SW 1271 (cell line): ENCODE measurements at regions not wholly inside any gene's neighbourhood (a gene's known extent, or its start where the extent isn't known, plus 50 kb on each side); places are given as distances from the start of the nearest gene placed in this dataset.

Experiments used
- DNase-seq, 2 experiments: peaks; one replicate each; lab custom pipeline; 2025; lab: John Stamatoyannopoulos, UW

GRCh38 chr16:79497606-79498350 is 102.8 kb downstream of the MAF start:
- DNase-seq = no peak

GRCh38 chr16:79493911-79494310 is 106.6 kb downstream of the MAF start:
- no peak for DNase-seq

- no peak for DNase-seq
Measured at GRCh38 chr16:79492036-79492435, 108.5 kb downstream of the MAF start.

- no peak for DNase-seq
Measured at GRCh38 chr16:79485020-79485419, 115.5 kb downstream of the MAF start.

- DNase-seq = no peak
Measured at GRCh38 chr16:79484237-79484636, 116.3 kb downstream of the MAF start.

GRCh38 chr16:79483336-79483735 is 117.2 kb downstream of the MAF start:
- DNase-seq = no peak

- DNase-seq = no peak
Measured at GRCh38 chr16:79482011-79482410, 118.5 kb downstream of the MAF start.

- no peak for DNase-seq
Measured at GRCh38 chr16:79480929-79481328, 119.6 kb downstream of the MAF start.

- DNase-seq = no peak
Measured at GRCh38 chr16:79480056-79480455, 120.5 kb downstream of the MAF start.

GRCh38 chr16:79476580-79476979 is 124.0 kb downstream of the MAF start:
- DNase-seq = no peak

- DNase-seq = no peak
Measured at GRCh38 chr16:79475841-79476240, 124.7 kb downstream of the MAF start.

GRCh38 chr16:79473456-79473855 is 127.1 kb downstream of the MAF start:
- no peak for DNase-seq

GRCh38 chr16:79472426-79472825 is 128.1 kb downstream of the MAF start:
- no peak for DNase-seq

GRCh38 chr16:79469999-79470398 is 130.5 kb downstream of the MAF start:
- DNase-seq = no peak

- no peak for DNase-seq
Measured at GRCh38 chr16:79468631-79469030, 131.9 kb downstream of the MAF start.

GRCh38 chr16:79468121-79468552 is 132.4 kb downstream of the MAF start:
- no peak for DNase-seq

GRCh38 chr16:79466111-79466510 is 134.4 kb downstream of the MAF start:
- DNase-seq = no peak

- no peak for DNase-seq
Measured at GRCh38 chr16:79463841-79464240, 136.7 kb downstream of the MAF start.

- no peak for DNase-seq
Measured at GRCh38 chr16:79456036-79456435, 144.5 kb downstream of the MAF start.

GRCh38 chr16:79452671-79453070 is 147.9 kb downstream of the MAF start:
- DNase-seq = no peak

- DNase-seq = no peak
Measured at GRCh38 chr16:79451196-79451816, 149.2 kb downstream of the MAF start.

- no peak for DNase-seq
Measured at GRCh38 chr16:79449900-79450299, 150.6 kb downstream of the MAF start.

GRCh38 chr16:79449067-79449769 is 151.3 kb downstream of the MAF start:
- DNase-seq = no peak
